Trophoblast cell (in vitro differentiated cells and primary cell): ENCODE measurements at regions not wholly inside any gene's neighbourhood (a gene's known extent, or its start where the extent isn't known, plus 50 kb on each side); places are given as distances from the start of the nearest gene placed in this dataset.

Experiments
- DNase-seq, 2 donors: peaks; one replicate each; pipeline ENCODE4 v3.0.0-alpha.2; 2016
- H2AFZ ChIP-seq: 2 replicates; pipeline ENCODE4 v1.6.1; 2013; ENCODE audit warnings: low read length, moderate library complexity, mild to moderate bottlenecking; ENCODE audit not compliant: insufficient read depth, poor library complexity
- H2AK5ac ChIP-seq: 2 replicates; pipeline ENCODE4 v1.6.1; 2013; ENCODE audit warnings: mild to moderate bottlenecking, low read length
- H2BK120ac ChIP-seq: 2 replicates; pipeline ENCODE4 v1.6.1; 2013; ENCODE audit warnings: low read length, mild to moderate bottlenecking, moderate library complexity; ENCODE audit not compliant: insufficient read depth, poor library complexity
- H2BK12ac ChIP-seq: 2 replicates; pipeline ENCODE4 v1.6.1; 2013; ENCODE audit warnings: mild to moderate bottlenecking, low read length, moderate library complexity
- H2BK5ac ChIP-seq: 2 replicates; pipeline ENCODE4 v1.6.1; 2013; ENCODE audit warnings: low read length, low read depth, moderate library complexity, mild to moderate bottlenecking; ENCODE audit not compliant: poor library complexity
- H3K14ac ChIP-seq: 2 replicates; pipeline ENCODE4 v1.6.1; 2013; ENCODE audit warnings: mild to moderate bottlenecking, low read length
- H3K18ac ChIP-seq: 2 replicates; pipeline ENCODE4 v1.6.1; 2013; ENCODE audit warnings: mild to moderate bottlenecking, low read length
- H3K23ac ChIP-seq: 2 replicates; pipeline ENCODE4 v1.6.1; 2013; ENCODE audit warnings: low read length
- H3K27ac ChIP-seq: 2 replicates; pipeline ENCODE4 v1.5.1; 2013; ENCODE audit warnings: low read depth, mild to moderate bottlenecking, inconsistent platforms, low read length, moderate library complexity
- H3K27me3 ChIP-seq: 2 replicates; pipeline ENCODE4 v1.6.1; 2013; ENCODE audit warnings: inconsistent platforms, mild to moderate bottlenecking, low read length, moderate library complexity; ENCODE audit not compliant: insufficient read depth
- H3K36me3 ChIP-seq, 2 experiments: 1 replicate in 1 of 2; 2 replicates in 1 of 2; pipeline ENCODE4 v1.6.1; 2013; ENCODE audit warnings: low read length in 2 of 2, mild to moderate bottlenecking in 2 of 2, moderate library complexity in 1 of 2; ENCODE audit not compliant: insufficient read depth in 2 of 2, control insufficient read depth in 1 of 2
- H3K4ac ChIP-seq: 2 replicates; pipeline ENCODE4 v1.6.1; 2013; ENCODE audit warnings: low read depth, mild to moderate bottlenecking, low read length, moderate library complexity
- H3K4me1 ChIP-seq, 2 experiments: 1 replicate in 1 of 2; 2 replicates in 1 of 2; pipeline ENCODE4 v1.6.1; 2013; ENCODE audit warnings: low read length in 2 of 2, mild to moderate bottlenecking in 2 of 2, moderate library complexity in 1 of 2; ENCODE audit not compliant: insufficient read depth in 2 of 2, control insufficient read depth in 1 of 2
- H3K4me2 ChIP-seq: 2 replicates; pipeline ENCODE4 v1.6.1; 2013; ENCODE audit warnings: inconsistent platforms, mild to moderate bottlenecking, low read length, moderate library complexity
- H3K4me3 ChIP-seq: 2 replicates; pipeline ENCODE4 v1.5.1; 2013; ENCODE audit warnings: mild to moderate bottlenecking, low read depth, low read length, inconsistent platforms
- H3K79me1 ChIP-seq: one replicate; pipeline ENCODE4 v1.6.1; 2013; ENCODE audit warnings: low read length
- H3K79me2 ChIP-seq: 2 replicates; pipeline ENCODE4 v1.6.1; 2013; ENCODE audit warnings: low read length, mild to moderate bottlenecking; ENCODE audit not compliant: control insufficient read depth, insufficient read depth, poor library complexity
- H3K9ac ChIP-seq: 2 replicates; pipeline ENCODE4 v1.6.1; 2013; ENCODE audit warnings: mild to moderate bottlenecking, low read length
- H3K9me3 ChIP-seq: 2 replicates; pipeline ENCODE4 v1.6.1; 2013; ENCODE audit warnings: low read depth, mild to moderate bottlenecking, control low read depth, inconsistent platforms, low read length; ENCODE audit not compliant: insufficient read depth
- H4K12ac ChIP-seq: 2 replicates; pipeline ENCODE4 v1.6.1; 2013; ENCODE audit warnings: low read depth, mild to moderate bottlenecking, low read length, moderate library complexity
- H4K8ac ChIP-seq: 2 replicates; pipeline ENCODE4 v1.6.1; 2013; ENCODE audit warnings: low read depth, mild to moderate bottlenecking, low read length, moderate library complexity
- H4K91ac ChIP-seq: one replicate; pipeline ENCODE4 v1.6.1; 2013; ENCODE audit warnings: low read depth, mild to moderate bottlenecking, low read length, moderate library complexity
- WGBS: extraction: QIAGEN DNeasy Blood & Tissue Kit; methylation state at CpG from one replicate; pipeline ENCODE4 v1.1.7; 2013; ENCODE audit warnings: missing lambda C conversion rate; ENCODE audit not compliant: insufficient read length, insufficient coverage; ENCODE audit errors: extremely low coverage; 5-methylcytosine and 5-hydroxymethylcytosine counted together

- Histone ChIP-seq H4K12ac (no peak overlapping the region), H3K9ac (no peak overlapping the region), H2BK5ac (no peak overlapping the region), H2AK5ac (no peak overlapping the region), H2BK120ac (no peak overlapping the region), H3K14ac (no peak overlapping the region), H3K4me1 (peaks cover 11 to 21% of the 10 kb centered on the region in 2 experiments), H3K4me3 (no peak overlapping the region), H3K27ac (no peak overlapping the region), H2AFZ (no peak overlapping the region), H3K79me2 (no peaks in the 10 kb centered on the region), H3K4ac (no peak overlapping the region), H3K27me3 (no peaks in the 10 kb centered on the region), H3K18ac (no peak overlapping the region), H3K9me3 (no peaks in the 10 kb centered on the region), H4K91ac (no peak overlapping the region), H3K23ac (no peak overlapping the region), H2BK12ac (no peak overlapping the region), H3K4me2 (no peak overlapping the region), H3K79me1 (no peaks in the 10 kb centered on the region), H4K8ac (no peak overlapping the region), H3K36me3 (no peaks in the 10 kb centered on the region)
- WGBS: no CpG with 5 or more reads among the region's 10 CpGs
- no peak for DNase-seq
These were observed 271.6 kb downstream of the SYK start for GRCh38 chr9:91073049-91073810.

GRCh38 chr9:91073811-91074771 lies 272.5 kb downstream of the SYK start:
- DNase-seq: no peak
- Histone ChIP-seq H2BK120ac (no peak overlapping the region), H3K18ac (no peak overlapping the region), H3K36me3 (no peaks in the 10 kb centered on the region), H3K79me2 (no peaks in the 10 kb centered on the region), H3K4me3 (no peak overlapping the region), H4K12ac (no peak overlapping the region), H3K23ac (no peak overlapping the region), H2AFZ (no peak overlapping the region), H3K27ac (no peak overlapping the region), H3K4me1 (peaks cover 11 to 21% of the 10 kb centered on the region in 2 experiments), H3K9me3 (no peaks in the 10 kb centered on the region), H3K27me3 (no peaks in the 10 kb centered on the region), H3K4ac (no peak overlapping the region), H3K79me1 (no peaks in the 10 kb centered on the region), H2BK5ac (no peak overlapping the region), H3K9ac (no peak overlapping the region), H2AK5ac (no peak overlapping the region), H4K8ac (no peak overlapping the region), H2BK12ac (no peak overlapping the region), H3K4me2 (no peak overlapping the region), H4K91ac (no peak overlapping the region), H3K14ac (no peak overlapping the region)
- no CpG with 5 or more reads among the region's 14 CpGs for WGBS

- H3K9ac ChIP-seq: no peak overlapping the region
- H3K79me1 ChIP-seq: no peaks in the 10 kb centered on the region
- no peak overlapping the region for H2AFZ ChIP-seq
- no peaks in the 10 kb centered on the region for H3K79me2 ChIP-seq
- H3K27me3 ChIP-seq: no peaks in the 10 kb centered on the region
- no peak overlapping the region for H2AK5ac ChIP-seq
- no peak overlapping the region for H4K12ac ChIP-seq
- no peak overlapping the region for H4K91ac ChIP-seq
- H3K27ac ChIP-seq: no peak overlapping the region
- H3K4me2 ChIP-seq: no peak overlapping the region
- no peak overlapping the region for H4K8ac ChIP-seq
- no peak overlapping the region for H3K4me3 ChIP-seq
- no peak overlapping the region for H3K23ac ChIP-seq
- H2BK5ac ChIP-seq: no peak overlapping the region
- H3K4me1 ChIP-seq: peaks cover 11 to 21% of the 10 kb centered on the region in 2 experiments
- no peak overlapping the region for H2BK120ac ChIP-seq
- peak; percentile 96 to 98 for DNase-seq
- H3K36me3 ChIP-seq: no peaks in the 10 kb centered on the region
- no peak overlapping the region for H3K4ac ChIP-seq
- no peak overlapping the region for H3K14ac ChIP-seq
- no peak overlapping the region for H3K18ac ChIP-seq
- H2BK12ac ChIP-seq: no peak overlapping the region
- no CpG with 5 or more reads among the region's 13 CpGs for WGBS
- H3K9me3 ChIP-seq: no peaks in the 10 kb centered on the region
These were observed 273.2 kb downstream of the SYK start for GRCh38 chr9:91074866-91075265.

- H4K91ac ChIP-seq: no peak overlapping the region
- no peaks in the 10 kb centered on the region for H3K27me3 ChIP-seq
- no peak overlapping the region for H4K8ac ChIP-seq
- H2BK5ac ChIP-seq: no peak overlapping the region
- H3K18ac ChIP-seq: no peak overlapping the region
- H3K4me1 ChIP-seq: peaks cover 11 to 21% of the 10 kb centered on the region in 2 experiments
- no peak overlapping the region for H3K4me2 ChIP-seq
- H2BK12ac ChIP-seq: no peak overlapping the region
- H2BK120ac ChIP-seq: peak overlapping the region; percentile 23
- H3K9ac ChIP-seq: no peak overlapping the region
- H3K9me3 ChIP-seq: no peaks in the 10 kb centered on the region
- no peak overlapping the region for H3K4ac ChIP-seq
- no peak overlapping the region for H3K14ac ChIP-seq
- H3K79me1 ChIP-seq: no peaks in the 10 kb centered on the region
- no CpG with 5 or more reads among the region's 8 CpGs for WGBS
- peak; percentile 84 to 85 for DNase-seq
- no peaks in the 10 kb centered on the region for H3K79me2 ChIP-seq
- H2AFZ ChIP-seq: no peak overlapping the region
- H3K27ac ChIP-seq: no peak overlapping the region
- no peak overlapping the region for H4K12ac ChIP-seq
- H2AK5ac ChIP-seq: no peak overlapping the region
- no peak overlapping the region for H3K4me3 ChIP-seq
- no peaks in the 10 kb centered on the region for H3K36me3 ChIP-seq
- H3K23ac ChIP-seq: no peak overlapping the region
These were observed 273.7 kb downstream of the SYK start for GRCh38 chr9:91075279-91075678.
